K562 (cell line): ENCODE measurements at regions not wholly inside any gene's neighbourhood (a gene's known extent, or its start where the extent isn't known, plus 50 kb on each side); places are given as distances from the start of the nearest gene placed in this dataset.

Source experiments
- ATAC-seq: fragments of 200-7000 bp; cut with Tn5 transposase; 3 replicates; pipeline ENCODE4 v1.9.1; 2020; ENCODE audit warnings: moderate library complexity
- BruUV-seq: library from RNA; stranded (reverse); fragments of 400-500 nt; replicated peaks from 2 replicates; lab custom pipeline; 2021; lab: Mats Ljungman, UMichigan
- CTCF ChIA-PET: fragments of 300-600 bp; formaldehyde crosslinking; extraction: SDS; loops from one replicate; lab custom pipeline; 2021; ENCODE audit warnings: low intra/inter-chr PET ratio; lab: Yijun Ruan, JAX
- POLR2A ChIA-PET: fragments of 300-600, 350-650 bp; sonication (Branson Sonifier 250); formaldehyde crosslinking; extraction: SDS; loops from one replicate; lab custom pipeline; 2021; ENCODE audit warnings: antibody characterized with exemption, inconsistent platforms; lab: Yijun Ruan, JAX
- DNase-seq, 4 experiments: peaks; one replicate each; pipeline versions ENCODE4 v3.0.0 to v3.0.0-alpha.2; 2011 to 2018; ENCODE audit warnings: low spot score in 3 of 4, mixed read lengths in 3 of 4; ENCODE audit errors: extremely low read depth in 1 of 4
- FAIRE-seq: peaks from 2 replicates; lab custom pipeline; 2011; peaks lifted over from hg19 to GRCh38; lab: Jason Lieb, UNC
- H2AFZ ChIP-seq: 2 replicates; pipeline ENCODE4 v1.6.0; 2011; ENCODE audit warnings: low read depth, low read length, control low read depth, inconsistent platforms
- H3K27ac ChIP-seq: fragments of 200-600 bp; 3 replicates; pipeline ENCODE4 v1.8.0; 2011; ENCODE audit warnings: low read depth, mild to moderate bottlenecking, control low read depth, inconsistent platforms, low read length, moderate library complexity, mixed read lengths; ENCODE audit errors: extremely low read depth
- H3K27me3 ChIP-seq, 2 experiments: fragments of 300-600 bp in 1 of 2; 2 replicates in 1 of 2; 3 replicates in 1 of 2; pipeline versions ENCODE4 v1.6.0 to v1.8.0; 2011; ENCODE audit warnings: inconsistent platforms in 2 of 2, low read length in 2 of 2, mild to moderate bottlenecking in 1 of 2, mixed read lengths in 1 of 2, moderate library complexity in 1 of 2; ENCODE audit not compliant: control insufficient read depth in 2 of 2, insufficient read depth in 2 of 2
- H3K36me3 ChIP-seq: fragments of 300-600 bp; 3 replicates; pipeline ENCODE4 v1.8.0; 2011; ENCODE audit warnings: mild to moderate bottlenecking, low read length, inconsistent platforms; ENCODE audit not compliant: control insufficient read depth, insufficient read depth
- H3K4me1 ChIP-seq, 2 experiments: fragments of 200-600 bp in 1 of 2; replicated peaks in 1 of 2; 2 replicates in 1 of 2; 3 replicates in 1 of 2; pipeline versions ENCODE4 v1.5.1 to v1.8.0; 2011; ENCODE audit warnings: inconsistent platforms in 2 of 2, low read length in 2 of 2, mild to moderate bottlenecking in 1 of 2, mixed read lengths in 1 of 2, moderate library complexity in 1 of 2; ENCODE audit not compliant: control insufficient read depth in 2 of 2, insufficient read depth in 2 of 2
- H3K4me2 ChIP-seq: 2 replicates; pipeline ENCODE4 v1.6.1; 2011; ENCODE audit warnings: low read length, control low read depth, inconsistent platforms, mixed read lengths; ENCODE audit not compliant: insufficient read depth
- H3K4me3 ChIP-seq: fragments of 200-600 bp; sonication (generic), shearing (Covaris generic); 2 replicates; pipeline ENCODE4 v1.5.1; 2016; ENCODE audit warnings: control low read depth, inconsistent platforms
- H3K79me2 ChIP-seq: fragments of 200-600 bp; 3 replicates; pipeline ENCODE4 v1.8.0; 2011; ENCODE audit warnings: low read length, inconsistent platforms; ENCODE audit not compliant: control insufficient read depth, insufficient read depth
- H3K9ac ChIP-seq, 2 experiments: 2 replicates each; pipeline versions ENCODE4 v1.6.0 to v1.6.1; 2011; ENCODE audit warnings: low read depth in 2 of 2, low read length in 2 of 2, control low read depth in 1 of 2, inconsistent platforms in 1 of 2, mild to moderate bottlenecking in 1 of 2, mixed read lengths in 1 of 2; ENCODE audit not compliant: insufficient read depth in 1 of 2
- H3K9me1 ChIP-seq: one replicate; pipeline ENCODE4 v1.6.0; 2011; ENCODE audit warnings: inconsistent platforms, mild to moderate bottlenecking, low read length, moderate library complexity; ENCODE audit not compliant: control insufficient read depth, insufficient read depth
- H3K9me3 ChIP-seq: replicated peaks from 2 replicates; pipeline ENCODE4 v1.5.1; 2011; ENCODE audit warnings: low read depth, low read length, inconsistent platforms; ENCODE audit not compliant: control insufficient read depth, insufficient read depth
- H4K20me1 ChIP-seq: replicated peaks from 2 replicates; pipeline ENCODE4 v1.6.1; 2011; ENCODE audit warnings: low read length, inconsistent platforms, mixed read lengths; ENCODE audit not compliant: control insufficient read depth, insufficient read depth
- GABPA ChIP-seq: fragments of 200-800 bp; sonication (Bioruptor generic); conservative IDR thresholded peaks from 2 replicates; pipeline ENCODE4 v1.6.1; 2016; ENCODE audit warnings: low read depth, missing genetic modification characterization, missing compliant biosample characterization
- SRF ChIP-seq, 2 experiments: fragments of 250-450, 450-650 bp in 1 of 2; sonication (Bioruptor Pico) in 1 of 2; sonication (generic) in 1 of 2; formaldehyde crosslinking; IDR thresholded peaks; 2 replicates each; pipeline versions ENCODE4 v1.5.0 to v1.5.1; 2020 to 2022; ENCODE audit warnings: mild to moderate bottlenecking in 1 of 2, missing genetic modification reagents in 1 of 2
- ZBTB40 ChIP-seq, 2 experiments: fragments of 450-650 bp in 1 of 2; sonication (generic) in 1 of 2; formaldehyde crosslinking in 1 of 2; IDR thresholded peaks; 2 replicates each; pipeline versions ENCODE4 v1.7.1 to v1.9.0; 2016 to 2022; ENCODE audit warnings: inconsistent platforms in 1 of 2, mild to moderate bottlenecking in 1 of 2, missing genetic modification reagents in 1 of 2
- WGBS: fragments of 100-300 bp; shearing (Covaris generic); methylation state at CpG from one replicate; pipeline ENCODE4 v1.1.6; 2016; ENCODE audit warnings: low coverage, mixed read lengths; ENCODE audit not compliant: insufficient coverage; ENCODE audit errors: missing lambda C conversion rate; 5-methylcytosine and 5-hydroxymethylcytosine counted together
- in situ Hi-C: fragments of 300-500 bp; cut with MboI; formaldehyde crosslinking; loops from 4 replicates; pipeline ENCODE4 v1.15.0; 2018; ENCODE audit warnings: inconsistent platforms, mixed read lengths
- intact Hi-C: fragments of 100-400 bp; cut with micrococcal nuclease; formaldehyde crosslinking; loops from 2 replicates; pipeline ENCODE4 v1.14.2; 2022

GRCh38 chr7:52777051-52777822 is 258.2 kb upstream of the POM121L12 start:
- WGBS, result 2% methylated on average over 5 of the region's 5 CpGs
- Histone ChIP-seq H3K4me2 (no peak overlapping the region), H3K27ac (no peak overlapping the region), H3K36me3 (no peaks in the 10 kb centered on the region), H3K9me3 (no peaks in the 10 kb centered on the region; the same call in 1 of the 2 replicates), H3K27me3 (no peaks in the 10 kb centered on the region), H3K4me3 (no peak overlapping the region), H3K4me1 (no peaks in the 10 kb centered on the region), H3K9me1 (no peaks in the 10 kb centered on the region), H4K20me1 (no peaks in the 10 kb centered on the region), H3K79me2 (no peaks in the 10 kb centered on the region), H3K9ac (no peak overlapping the region), H2AFZ (no peak overlapping the region)
- intact Hi-C loops (no loop called here), in situ Hi-C loops (no loop called here)
- TF ChIP-seq ZBTB40 (IDR thresholded peaks at IDR 0.05), result no peak
- no peak for TF ChIP-seq ZBTB40 (CRISPR knock-in tag; IDR thresholded peaks at IDR 0.05)
- no peak for TF ChIP-seq GABPA (tag)
- TF ChIP-seq SRF (CRISPR knock-in tag; IDR thresholded peaks at IDR 0.05), result no peak
- ATAC-seq (no peak), FAIRE-seq (no peak), DNase-seq (no peak)
- ChIA-PET CTCF (no interaction called here), POLR2A (no interaction called here)
- BruUV-seq, result no TSS peak
